ENCODE measurements at regions not wholly inside any gene's neighbourhood (a gene's known extent, or its start where the extent isn't known, plus 50 kb on each side); places are given as distances from the start of the nearest gene placed in this dataset.

GRCh38 chrX:34350561-34351335, 218.6 kb upstream of the FAM47A start:
- no peak for TF ChIP-seq CTCF (conservative IDR thresholded peaks at IDR 0.05 in 1 of 2, IDR thresholded peaks at IDR 0.05 in 1 of 2; ENCODE audit: extremely low read depth in 1 of 2, insufficient read depth in 1 of 2, low read depth in 1 of 2, low read length in 2 of 2)
- TF ChIP-seq EZH2 (IDR thresholded peaks at IDR 0.05; ENCODE audit: borderline replicate concordance, low read length): no peak

Measured in mammary epithelial cell (primary cell).